NCI-H526 treated with DMSO at 0.1 percent for 48 hours (cell line): ENCODE measurements at regions not wholly inside any gene's neighbourhood (a gene's known extent, or its start where the extent isn't known, plus 50 kb on each side); places are given as distances from the start of the nearest gene placed in this dataset.
"Not testable (repeated sequence)": the region's sequence is repeated elsewhere in the genome, so short reads cannot be mapped to it uniquely, and the experiment has no call there.

Experiments
- DNase-seq: peaks from one replicate; lab custom pipeline; 2025; lab: John Stamatoyannopoulos, UW

- no peak for DNase-seq
These were observed 57.7 kb downstream of the SOX3 start for GRCh38 chrX:140447150-140447549.

- DNase-seq: no peak
These were observed 64.0 kb downstream of the SOX3 start for GRCh38 chrX:140440876-140441275.

- DNase-seq: no peak
These were observed 65.4 kb downstream of the SOX3 start for GRCh38 chrX:140439476-140439875.

GRCh38 chrX:140434347-140434746 lies 70.5 kb downstream of the SOX3 start:
- DNase-seq: no peak

- DNase-seq: no peak
These were observed 71.3 kb downstream of the SOX3 start for GRCh38 chrX:140433582-140433981.

GRCh38 chrX:140432346-140433175 lies 72.3 kb downstream of the SOX3 start:
- DNase-seq: no peak

GRCh38 chrX:140431521-140431920 lies 73.3 kb downstream of the SOX3 start:
- DNase-seq: no peak

- DNase-seq: no peak
These were observed 79.0 kb downstream of the SOX3 start for GRCh38 chrX:140425712-140426395.

GRCh38 chrX:140422501-140422900 lies 82.4 kb downstream of the SOX3 start:
- no peak for DNase-seq

- not testable (repeated sequence) for DNase-seq
These were observed 102.7 kb downstream of the SOX3 start for GRCh38 chrX:140402131-140402530.

- DNase-seq: not testable (repeated sequence)
These were observed 108.5 kb downstream of the SOX3 start for GRCh38 chrX:140396326-140396725.

GRCh38 chrX:140393507-140393906 lies 111.4 kb downstream of the SOX3 start:
- DNase-seq: no peak

GRCh38 chrX:140391313-140391712 lies 113.6 kb downstream of the SOX3 start:
- no peak for DNase-seq

GRCh38 chrX:140389331-140389730 lies 115.5 kb downstream of the SOX3 start:
- no peak for DNase-seq

- no peak for DNase-seq
These were observed 142.0 kb downstream of the SOX3 start for GRCh38 chrX:140362861-140363260.

GRCh38 chrX:140360924-140361323 lies 143.9 kb downstream of the SOX3 start:
- DNase-seq: no peak

- no peak for DNase-seq
These were observed 144.6 kb downstream of the SOX3 start for GRCh38 chrX:140360284-140360683.

GRCh38 chrX:140355922-140356321 lies 148.9 kb downstream of the SOX3 start:
- no peak for DNase-seq

GRCh38 chrX:140355429-140355828 lies 149.4 kb downstream of the SOX3 start:
- no peak for DNase-seq

- DNase-seq: no peak
These were observed 150.3 kb downstream of the SOX3 start for GRCh38 chrX:140354431-140355120.

- no peak for DNase-seq
These were observed 158.1 kb downstream of the SOX3 start for GRCh38 chrX:140346729-140347128.

GRCh38 chrX:140343226-140343868 lies 161.5 kb downstream of the SOX3 start:
- DNase-seq: no peak
